GM12873 (cell line): ENCODE measurements at regions not wholly inside any gene's neighbourhood (a gene's known extent, or its start where the extent isn't known, plus 50 kb on each side); places are given as distances from the start of the nearest gene placed in this dataset.

Experiments used
- CTCF ChIP-seq: IDR thresholded peaks from 2 replicates; pipeline ENCODE4 v1.5.1; 2012; ENCODE audit warnings: low read depth, mild to moderate bottlenecking, moderate library complexity, low read length, control low read depth; ENCODE audit not compliant: insufficient read depth; ENCODE audit errors: missing control alignments

GRCh38 chr18:60024345-60024744, 124.5 kb downstream of the PMAIP1 start:
- TF ChIP-seq CTCF, result no peak

GRCh38 chr18:60022671-60023276, 123.0 kb downstream of the PMAIP1 start:
- no peak for TF ChIP-seq CTCF

GRCh38 chr18:60021556-60021955, 121.8 kb downstream of the PMAIP1 start:
- no peak for TF ChIP-seq CTCF

GRCh38 chr18:60020107-60020925, 120.5 kb downstream of the PMAIP1 start:
- no peak for TF ChIP-seq CTCF

- no peak for TF ChIP-seq CTCF
Observed at GRCh38 chr18:60019463-60019840, 119.7 kb downstream of the PMAIP1 start.

GRCh38 chr18:60018618-60019462, 119.0 kb downstream of the PMAIP1 start:
- no peak for TF ChIP-seq CTCF

GRCh38 chr18:60017371-60017770, 117.6 kb downstream of the PMAIP1 start:
- no peak for TF ChIP-seq CTCF
